GM12892 (cell line): ENCODE measurements at regions not wholly inside any gene's neighbourhood (a gene's known extent, or its start where the extent isn't known, plus 50 kb on each side); places are given as distances from the start of the nearest gene placed in this dataset.
"Not testable (repeated sequence)": the region's sequence is repeated elsewhere in the genome, so short reads cannot be mapped to it uniquely, and the experiment has no call there.

Source experiments
- DNase-seq: peaks from one replicate; pipeline ENCODE4 v3.0.0; 2011; ENCODE audit not compliant: insufficient read length
- FAIRE-seq: peaks from 2 replicates; lab custom pipeline; 2011; peaks lifted over from hg19 to GRCh38; lab: Jason Lieb, UNC
- POLR2A ChIP-seq: IDR thresholded peaks from 2 replicates; pipeline ENCODE4 v1.6.1; 2011; ENCODE audit warnings: low read depth, low read length, control low read depth
- POLR2AphosphoS5 ChIP-seq: IDR thresholded peaks from 2 replicates; pipeline ENCODE4 v1.6.1; 2011; ENCODE audit warnings: low read depth, low read length, control low read depth
- TAF1 ChIP-seq: IDR thresholded peaks from 2 replicates; pipeline ENCODE4 v1.6.1; 2011; ENCODE audit warnings: low read depth, mild to moderate bottlenecking, control low read depth, low read length, borderline replicate concordance

DNA sequence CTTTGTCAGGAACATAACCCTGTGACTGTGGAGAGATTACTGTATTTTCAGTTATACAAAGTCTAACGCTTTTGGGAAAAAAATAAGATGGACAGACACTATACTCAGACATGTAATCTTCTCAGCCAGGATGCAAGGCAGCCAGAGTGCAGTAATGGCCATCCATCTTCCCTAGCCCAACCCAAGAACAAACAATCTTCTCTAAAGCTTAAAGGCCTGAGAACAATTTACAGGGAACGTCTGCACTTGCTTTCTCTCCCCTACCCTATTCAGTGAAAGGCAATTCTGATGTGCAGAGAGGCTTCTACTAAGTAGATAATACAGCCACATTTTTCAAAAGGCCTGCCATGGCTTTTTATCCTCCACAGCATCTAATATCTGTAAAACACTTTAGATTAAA lies 471.3 kb downstream of the FGF13 start:
- DNase-seq = no peak
- no peak for TF ChIP-seq POLR2A
- no peak for TF ChIP-seq TAF1
- no peak for TF ChIP-seq POLR2AphosphoS5
- FAIRE-seq = no peak

DNA sequence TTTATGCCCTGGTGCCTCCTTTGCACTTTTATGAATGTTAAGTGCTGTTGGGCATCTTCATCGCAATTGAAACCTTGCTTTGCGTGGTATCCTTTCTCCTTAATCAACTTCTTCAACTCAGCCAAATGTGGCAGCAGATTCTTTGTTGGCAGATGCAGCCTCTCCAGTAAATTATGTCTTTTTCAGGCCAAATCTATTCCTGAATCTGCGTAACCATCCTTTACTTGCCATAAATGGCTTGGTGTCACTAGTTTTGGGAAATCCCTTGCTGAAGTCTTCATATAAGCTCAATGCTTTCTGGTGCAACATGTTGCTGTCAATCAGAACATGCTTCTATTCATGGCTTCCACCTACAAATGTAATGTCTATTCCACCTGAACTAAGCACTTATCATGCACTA lies 457.5 kb downstream of the FGF13 start:
- FAIRE-seq = no peak
- no peak for DNase-seq
- TF ChIP-seq POLR2A (no peak), TAF1 (no peak), POLR2AphosphoS5 (no peak)

GRCh38 chrX:138255373-138255772 lies 456.1 kb downstream of the FGF13 start:
- TF ChIP-seq POLR2AphosphoS5 (no peak), TAF1 (no peak), POLR2A (no peak)
- no peak for FAIRE-seq
- no peak for DNase-seq

DNA sequence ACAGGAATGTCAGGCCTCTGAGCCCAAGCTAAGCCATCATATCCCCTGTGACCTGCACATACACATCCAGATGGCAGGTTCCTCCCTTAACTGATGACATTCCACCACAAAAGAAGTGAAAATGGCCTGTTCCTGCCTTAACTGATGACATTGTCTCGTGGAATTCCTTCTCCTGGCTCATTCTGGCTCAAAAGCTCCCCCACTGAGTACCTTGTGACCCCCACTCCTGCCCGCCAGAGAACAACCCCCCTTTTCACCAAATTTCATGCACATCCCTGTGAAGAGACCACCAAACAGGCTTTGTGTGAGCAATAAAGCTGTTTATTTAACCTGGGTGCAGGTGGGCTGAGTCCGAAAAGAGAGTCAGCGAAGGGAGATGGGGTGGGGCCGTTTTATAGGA lies 447.4 kb downstream of the FGF13 start:
- FAIRE-seq, DNase-seq: not testable (repeated sequence)

DNA sequence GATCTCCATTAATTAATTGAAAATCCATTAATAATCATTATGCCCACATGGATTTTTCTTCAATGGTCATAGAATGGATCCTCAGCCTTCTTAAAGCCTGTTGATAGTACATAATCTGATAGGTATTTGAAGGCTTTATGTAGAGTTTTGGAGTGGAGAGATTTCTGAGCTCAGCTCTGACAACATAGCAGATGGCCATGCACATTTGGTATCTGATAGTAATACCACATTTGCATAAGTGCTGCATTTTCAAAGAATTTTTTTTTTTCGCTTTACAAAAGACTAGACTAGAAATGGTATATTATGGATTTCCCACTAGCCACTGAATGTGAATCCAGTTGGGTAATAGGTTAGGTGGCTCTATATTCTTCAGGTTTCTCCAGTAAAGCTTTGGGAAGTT lies 440.6 kb downstream of the FGF13 start:
- DNase-seq = no peak
- FAIRE-seq = no peak
- TF ChIP-seq POLR2AphosphoS5 (no peak), POLR2A (no peak), TAF1 (no peak)

- not testable (repeated sequence) for DNase-seq, FAIRE-seq
Observed at GRCh38 chrX:138282598-138283150, 428.8 kb downstream of the FGF13 start.

DNA sequence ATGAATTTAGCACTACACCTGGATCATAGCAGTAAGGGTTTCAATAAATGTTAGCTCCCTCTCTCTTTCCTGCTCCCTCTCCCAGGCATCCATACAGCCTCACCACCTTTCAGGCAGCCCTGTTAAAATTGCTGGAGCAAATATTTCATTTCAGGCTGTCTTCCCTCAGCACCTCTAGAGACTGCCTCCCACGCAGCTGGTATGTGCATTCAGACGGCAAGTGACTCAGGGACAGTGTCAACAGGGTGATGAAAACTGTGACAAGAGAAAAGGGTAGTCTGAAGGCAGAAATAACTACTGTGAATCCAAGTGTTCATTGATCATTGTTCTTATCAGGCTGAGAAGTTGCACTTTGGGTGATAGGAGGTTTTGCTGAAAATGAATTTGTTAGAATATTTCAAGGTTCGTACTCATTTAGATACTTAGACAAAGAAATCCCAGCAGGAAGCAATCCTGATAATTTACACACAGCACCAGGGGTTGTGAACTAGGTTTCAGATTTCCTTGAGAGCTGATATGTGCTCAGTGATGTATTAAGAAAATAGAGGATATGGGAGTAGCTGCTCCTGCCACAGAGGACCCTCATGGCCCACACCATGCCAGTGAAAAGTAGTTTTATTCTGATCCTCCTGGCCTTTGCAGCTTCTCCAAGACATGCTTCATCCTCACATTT lies 424.2 kb downstream of the FGF13 start:
- FAIRE-seq = no peak
- TF ChIP-seq TAF1 (no peak), POLR2AphosphoS5 (no peak), POLR2A (no peak)
- DNase-seq = no peak

- no peak for FAIRE-seq
- no peak for DNase-seq
- TF ChIP-seq TAF1 (no peak), POLR2AphosphoS5 (no peak), POLR2A (no peak)
Observed at GRCh38 chrX:138294951-138295350, 416.6 kb downstream of the FGF13 start.

DNA sequence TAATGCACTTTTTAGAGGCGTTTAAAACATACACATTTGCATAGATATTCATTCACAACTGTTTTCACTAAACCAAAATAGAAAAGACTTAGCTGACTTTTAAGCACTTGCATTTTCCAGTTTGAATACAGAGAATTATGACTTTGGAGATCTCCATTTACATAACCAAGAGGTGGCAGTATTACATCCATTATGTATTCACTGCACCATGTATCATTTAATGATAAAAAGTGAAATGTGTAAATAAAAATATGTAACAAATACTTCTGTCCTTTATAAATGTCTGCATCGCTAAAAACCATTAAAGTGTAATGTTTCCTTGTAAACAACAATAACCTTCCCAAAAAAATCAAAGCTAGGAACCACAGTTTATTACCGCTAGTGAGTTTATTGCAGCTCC lies 413.2 kb downstream of the FGF13 start:
- TF ChIP-seq TAF1 (no peak), POLR2AphosphoS5 (no peak), POLR2A (no peak)
- FAIRE-seq = no peak
- no peak for DNase-seq

- no peak for FAIRE-seq
Observed at GRCh38 chrX:138345801-138346200, 365.7 kb downstream of the FGF13 start.

GRCh38 chrX:138349351-138349750 lies 362.2 kb downstream of the FGF13 start:
- FAIRE-seq (no peak), DNase-seq (no peak)
- no peak for TF ChIP-seq TAF1
- no peak for TF ChIP-seq POLR2AphosphoS5
- no peak for TF ChIP-seq POLR2A

More at GRCh38 chrX:138345801-138346200, 365.7 kb downstream of the FGF13 start:
- no peak for DNase-seq
- TF ChIP-seq POLR2A (no peak), TAF1 (no peak), POLR2AphosphoS5 (no peak)

GRCh38 chrX:138378876-138379275 lies 332.6 kb downstream of the FGF13 start:
- TF ChIP-seq POLR2A (no peak), TAF1 (no peak), POLR2AphosphoS5 (no peak)
- DNase-seq = no peak
- FAIRE-seq = no peak

- TF ChIP-seq POLR2A = no peak
- no peak for TF ChIP-seq TAF1
- no peak for TF ChIP-seq POLR2AphosphoS5
- DNase-seq = no peak
- FAIRE-seq = no peak
Observed at GRCh38 chrX:138408101-138408500, 303.4 kb downstream of the FGF13 start.
